ENCODE measurements at regions not wholly inside any gene's neighbourhood (a gene's known extent, or its start where the extent isn't known, plus 50 kb on each side); places are given as distances from the start of the nearest gene placed in this dataset.

- no peak overlapping the region for H3K4me2 ChIP-seq (ENCODE audit: low read length)
- TF ChIP-seq CTCF (IDR thresholded peaks at IDR 0.05): no peak
- no peak overlapping the region for H3K9ac ChIP-seq
These were observed 1111.1 kb upstream of the KLHL29 start for GRCh38 chr2:22273853-22274252.

GRCh38 chr2:22274661-22275060 is 1110.3 kb upstream of the KLHL29 start:
- Histone ChIP-seq H3K4me3 (ENCODE audit: low read depth, low read length) (no peak overlapping the region), H3K27ac (no peak overlapping the region), H3K4me2 (ENCODE audit: low read length) (no peak overlapping the region), H2AFZ (no peak overlapping the region), H3K36me3 (ENCODE audit: control insufficient read depth, insufficient read depth, low read length) (no peaks in the 10 kb centered on the region), H3K9me3 (ENCODE audit: control insufficient read depth, low read length) (no peaks in the 10 kb centered on the region), H3K4me1 (no peaks in the 10 kb centered on the region), H3K27me3 (ENCODE audit: control insufficient read depth, insufficient read depth, low read length) (no peaks in the 10 kb centered on the region), H3K79me2 (no peaks in the 10 kb centered on the region), H3K9ac (no peak overlapping the region)
- no peak for TF ChIP-seq CTCF (IDR thresholded peaks at IDR 0.05)

More at GRCh38 chr2:22273853-22274252, 1111.1 kb upstream of the KLHL29 start:
- no peaks in the 10 kb centered on the region for H3K36me3 ChIP-seq (ENCODE audit: control insufficient read depth, insufficient read depth, low read length)
- H3K79me2 ChIP-seq: no peaks in the 10 kb centered on the region
- no peak overlapping the region for H3K4me3 ChIP-seq (ENCODE audit: low read depth, low read length)
- H3K9me3 ChIP-seq (ENCODE audit: control insufficient read depth, low read length): no peaks in the 10 kb centered on the region
- no peak overlapping the region for H2AFZ ChIP-seq
- H3K4me1 ChIP-seq: no peaks in the 10 kb centered on the region
- H3K27ac ChIP-seq: no peak overlapping the region
- no peaks in the 10 kb centered on the region for H3K27me3 ChIP-seq (ENCODE audit: control insufficient read depth, insufficient read depth, low read length)

- no peak for TF ChIP-seq CTCF (IDR thresholded peaks at IDR 0.05)
- Histone ChIP-seq H3K27me3 (ENCODE audit: control insufficient read depth, insufficient read depth, low read length) (no peaks in the 10 kb centered on the region), H3K79me2 (no peaks in the 10 kb centered on the region), H2AFZ (no peak overlapping the region), H3K9me3 (ENCODE audit: control insufficient read depth, low read length) (no peaks in the 10 kb centered on the region), H3K4me2 (ENCODE audit: low read length) (no peak overlapping the region), H3K36me3 (ENCODE audit: control insufficient read depth, insufficient read depth, low read length) (no peaks in the 10 kb centered on the region), H3K4me1 (no peaks in the 10 kb centered on the region), H3K27ac (no peak overlapping the region), H3K9ac (no peak overlapping the region), H3K4me3 (ENCODE audit: low read depth, low read length) (no peak overlapping the region)
These were observed 1108.3 kb upstream of the KLHL29 start for GRCh38 chr2:22276696-22277095.

- H3K27me3 ChIP-seq (ENCODE audit: control insufficient read depth, insufficient read depth, low read length): no peaks in the 10 kb centered on the region
- H3K4me3 ChIP-seq (ENCODE audit: low read depth, low read length): no peak overlapping the region
- no peak overlapping the region for H2AFZ ChIP-seq
- no peaks in the 10 kb centered on the region for H3K36me3 ChIP-seq (ENCODE audit: control insufficient read depth, insufficient read depth, low read length)
- no peak overlapping the region for H3K27ac ChIP-seq
- no peaks in the 10 kb centered on the region for H3K4me1 ChIP-seq
- H3K9me3 ChIP-seq (ENCODE audit: control insufficient read depth, low read length): no peaks in the 10 kb centered on the region
- TF ChIP-seq CTCF (IDR thresholded peaks at IDR 0.05): no peak
- H3K4me2 ChIP-seq (ENCODE audit: low read length): no peak overlapping the region
- H3K9ac ChIP-seq: no peak overlapping the region
- H3K79me2 ChIP-seq: no peaks in the 10 kb centered on the region
These were observed 1105.4 kb upstream of the KLHL29 start for GRCh38 chr2:22279541-22279940.

GRCh38 chr2:22281033-22281432 is 1103.9 kb upstream of the KLHL29 start:
- H3K9me3 ChIP-seq (ENCODE audit: control insufficient read depth, low read length): no peaks in the 10 kb centered on the region
- no peak overlapping the region for H3K9ac ChIP-seq
- no peaks in the 10 kb centered on the region for H3K27me3 ChIP-seq (ENCODE audit: control insufficient read depth, insufficient read depth, low read length)
- TF ChIP-seq CTCF (IDR thresholded peaks at IDR 0.05): no peak
- no peak overlapping the region for H3K4me3 ChIP-seq (ENCODE audit: low read depth, low read length)
- no peaks in the 10 kb centered on the region for H3K79me2 ChIP-seq
- H3K4me2 ChIP-seq (ENCODE audit: low read length): no peak overlapping the region
- no peaks in the 10 kb centered on the region for H3K36me3 ChIP-seq (ENCODE audit: control insufficient read depth, insufficient read depth, low read length)
- H2AFZ ChIP-seq: no peak overlapping the region
- no peak overlapping the region for H3K27ac ChIP-seq
- H3K4me1 ChIP-seq: no peaks in the 10 kb centered on the region

Measured in parathyroid adenoma (tissue), 2 donors.